Activated effector memory CD4-positive, alpha-beta T cell treated with Interleukin-2 at 50 U/mL for 16 hours (primary cell): ENCODE measurements at regions not wholly inside any gene's neighbourhood (a gene's known extent, or its start where the extent isn't known, plus 50 kb on each side); places are given as distances from the start of the nearest gene placed in this dataset.
"Not testable (repeated sequence)": the region's sequence is repeated elsewhere in the genome, so short reads cannot be mapped to it uniquely, and the experiment has no call there.

Experiments
- DNase-seq: peaks from one replicate; pipeline ENCODE4 v3.0.0-alpha.2; 2020

- DNase-seq = no peak
Measured at GRCh38 chr3:110910346-110910955, 161.2 kb upstream of the NECTIN3 start.

GRCh38 chr3:110918963-110919362 lies 152.7 kb upstream of the NECTIN3 start:
- DNase-seq = no peak

GRCh38 chr3:110925798-110926197 lies 145.8 kb upstream of the NECTIN3 start:
- DNase-seq = no peak

DNA sequence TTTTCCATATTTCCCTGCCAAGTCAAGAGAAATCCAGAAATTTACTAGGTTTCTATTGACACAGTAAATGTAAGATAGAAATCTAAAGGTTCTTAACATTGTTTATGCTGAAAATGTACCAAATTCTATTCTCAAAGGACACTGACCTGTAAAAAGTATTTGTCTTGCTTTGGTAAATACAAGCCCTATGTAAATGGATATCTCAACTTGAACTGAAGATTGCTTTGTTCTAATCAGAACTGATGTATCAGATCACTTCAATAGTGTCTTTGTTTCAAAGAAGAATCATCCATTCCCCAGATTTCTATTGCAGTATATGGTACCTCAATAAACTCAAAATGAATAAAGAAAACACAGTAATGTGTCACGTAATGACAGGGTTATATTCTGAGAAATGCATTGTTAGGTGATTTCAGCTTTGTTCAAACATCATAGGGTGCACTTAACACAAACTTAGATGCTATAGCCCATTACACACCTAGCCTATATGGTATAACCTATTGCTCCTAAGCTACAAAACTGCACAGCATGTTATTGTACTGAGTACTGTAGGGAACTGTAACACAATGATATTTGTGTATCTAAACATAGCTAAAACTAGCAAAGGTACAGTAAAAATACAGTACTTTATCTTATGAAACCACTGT lies 143.5 kb upstream of the NECTIN3 start:
- DNase-seq = no peak

- DNase-seq = no peak
Measured at GRCh38 chr3:110929816-110930215, 141.8 kb upstream of the NECTIN3 start.

GRCh38 chr3:110932567-110932966 lies 139.0 kb upstream of the NECTIN3 start:
- no peak for DNase-seq

GRCh38 chr3:110933821-110934426 lies 137.7 kb upstream of the NECTIN3 start:
- DNase-seq = no peak

GRCh38 chr3:110938629-110939028 lies 133.0 kb upstream of the NECTIN3 start:
- no peak for DNase-seq

DNA sequence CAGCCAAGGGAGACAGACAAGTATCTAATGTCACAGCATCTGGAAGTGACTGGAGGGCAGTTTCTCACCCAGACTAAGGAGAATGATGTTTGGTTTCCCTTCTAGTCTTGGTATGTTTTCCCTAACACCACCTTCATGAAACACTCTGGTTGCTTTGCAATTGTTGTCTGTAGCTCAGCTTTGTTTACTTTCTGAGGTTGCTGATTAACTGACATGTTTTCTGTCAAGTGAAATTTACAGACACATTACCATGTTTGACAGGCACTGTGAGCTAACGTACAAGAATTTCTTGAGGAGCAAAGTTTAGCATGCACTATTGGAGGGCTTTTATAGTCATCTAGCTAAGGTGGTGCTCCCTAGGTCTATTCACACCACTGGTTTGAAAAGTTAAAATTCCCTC lies 131.6 kb upstream of the NECTIN3 start:
- DNase-seq = no peak

DNA sequence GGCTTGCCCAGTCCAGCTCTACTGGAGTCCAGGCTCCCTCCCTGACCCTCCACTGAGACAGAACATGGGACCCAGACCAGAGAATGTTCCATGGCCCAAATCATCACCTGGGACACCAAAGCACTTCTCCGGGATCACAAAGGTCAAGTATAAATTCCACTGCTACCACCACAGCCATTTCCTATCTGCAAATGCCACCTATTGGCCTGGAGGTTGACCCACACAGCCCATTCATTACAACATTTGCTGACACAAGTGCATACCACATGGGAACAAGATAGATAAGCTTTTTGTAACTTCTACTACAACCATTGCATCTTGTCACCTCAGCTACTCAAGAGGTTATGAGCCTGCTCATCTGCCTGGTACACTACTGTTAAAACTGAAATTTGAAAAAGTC lies 126.8 kb upstream of the NECTIN3 start:
- no peak for DNase-seq

DNA sequence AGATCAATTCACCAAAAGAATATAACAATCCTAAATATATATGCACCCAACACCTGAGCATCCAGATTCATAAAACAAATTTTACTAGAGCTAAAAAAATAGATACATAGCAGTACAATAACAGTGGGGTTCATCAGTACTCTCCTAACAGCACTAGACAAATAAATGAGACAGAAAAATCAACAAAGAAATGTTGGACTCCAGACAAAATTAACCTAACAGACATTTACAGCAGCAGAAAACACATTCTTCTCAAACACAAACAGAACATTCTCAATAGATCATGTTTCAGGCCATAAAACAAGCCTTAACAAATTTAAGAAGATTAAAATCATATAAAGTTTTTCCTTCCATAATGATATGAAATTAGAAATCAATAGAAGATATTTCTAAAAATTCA lies 124.8 kb upstream of the NECTIN3 start:
- no peak for DNase-seq

DNA sequence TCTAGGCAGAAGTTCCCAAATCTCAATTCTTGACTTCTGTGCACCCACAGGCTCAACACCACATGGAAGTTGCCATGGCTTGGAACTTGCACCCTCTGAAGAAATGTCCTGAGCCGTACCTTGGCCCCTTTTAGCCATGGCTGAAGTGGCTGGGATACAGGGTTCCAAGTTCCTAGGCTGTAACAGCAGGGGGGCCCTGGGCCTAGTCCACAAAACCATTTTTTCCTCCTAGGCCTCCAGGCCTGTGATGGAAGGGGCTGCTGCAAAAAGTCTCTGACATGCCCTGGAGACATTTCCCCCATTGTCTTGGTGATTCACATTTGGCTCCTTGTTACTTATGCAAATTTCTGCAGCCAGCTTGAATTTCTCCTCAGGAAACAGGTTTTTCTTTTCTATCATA lies 122.4 kb upstream of the NECTIN3 start:
- not testable (repeated sequence) for DNase-seq

DNA sequence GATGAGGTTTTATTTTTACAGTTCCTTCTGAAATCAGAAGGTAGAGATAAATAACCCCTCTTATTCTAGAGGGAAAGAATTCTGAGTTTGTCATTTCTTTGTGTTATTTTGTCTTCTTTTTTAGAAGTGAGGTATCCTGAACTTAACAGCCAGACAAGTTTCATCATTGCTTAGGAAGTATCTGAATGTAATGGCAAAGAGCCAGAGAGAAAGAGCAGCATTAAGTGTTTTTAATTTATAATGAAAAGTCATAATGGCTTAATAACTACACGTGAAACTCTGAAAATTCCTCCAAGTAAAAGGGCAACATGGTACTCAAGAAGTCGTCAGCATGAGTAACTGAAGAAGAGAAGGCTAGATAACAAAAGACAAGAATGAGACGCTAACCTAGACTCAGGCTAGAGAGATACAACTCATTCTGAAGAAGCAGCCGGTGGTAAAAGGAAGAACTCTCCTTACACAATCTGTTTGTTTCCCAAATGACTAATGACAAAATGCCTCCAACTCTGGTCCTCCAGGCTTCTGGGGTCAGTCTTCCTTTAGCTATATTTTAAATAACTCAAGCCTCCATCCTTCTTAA lies 116.2 kb upstream of the NECTIN3 start:
- no peak for DNase-seq

- no peak for DNase-seq
Measured at GRCh38 chr3:110956081-110956480, 115.5 kb upstream of the NECTIN3 start.

DNA sequence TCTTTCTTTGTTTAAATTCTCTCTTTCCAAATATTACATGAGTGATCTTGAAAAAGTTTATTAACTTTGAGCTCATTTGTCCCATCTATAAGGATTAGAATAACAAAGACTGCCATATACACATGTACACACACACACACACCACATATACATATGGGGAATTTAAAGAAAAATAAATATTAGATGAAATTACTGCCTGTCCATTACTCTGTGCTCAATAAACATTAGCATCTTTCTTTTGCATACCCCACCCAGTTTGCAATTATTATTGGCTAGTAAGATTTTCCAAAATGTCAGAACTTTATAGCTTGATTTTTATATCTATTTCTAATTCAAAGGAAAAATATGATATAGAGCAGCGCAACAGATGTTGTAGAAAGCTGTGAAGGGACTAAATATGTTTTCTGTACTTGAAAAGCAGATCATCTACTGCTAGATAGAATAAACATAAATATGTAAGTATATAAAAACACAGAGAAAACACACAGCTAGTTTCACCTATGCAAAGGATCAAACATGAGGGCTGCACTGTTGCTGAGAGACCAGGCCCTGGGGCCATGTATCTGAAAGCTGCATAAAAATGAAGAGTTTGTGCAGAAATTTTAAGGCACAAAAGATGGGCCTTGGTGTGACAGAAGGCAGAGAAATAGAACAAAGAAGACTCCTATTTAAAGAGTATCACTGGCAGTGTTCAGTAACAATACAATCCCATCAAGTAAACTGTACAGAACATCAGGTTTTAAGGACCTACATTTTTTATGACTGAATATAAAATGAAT lies 114.2 kb upstream of the NECTIN3 start:
- no peak for DNase-seq

DNA sequence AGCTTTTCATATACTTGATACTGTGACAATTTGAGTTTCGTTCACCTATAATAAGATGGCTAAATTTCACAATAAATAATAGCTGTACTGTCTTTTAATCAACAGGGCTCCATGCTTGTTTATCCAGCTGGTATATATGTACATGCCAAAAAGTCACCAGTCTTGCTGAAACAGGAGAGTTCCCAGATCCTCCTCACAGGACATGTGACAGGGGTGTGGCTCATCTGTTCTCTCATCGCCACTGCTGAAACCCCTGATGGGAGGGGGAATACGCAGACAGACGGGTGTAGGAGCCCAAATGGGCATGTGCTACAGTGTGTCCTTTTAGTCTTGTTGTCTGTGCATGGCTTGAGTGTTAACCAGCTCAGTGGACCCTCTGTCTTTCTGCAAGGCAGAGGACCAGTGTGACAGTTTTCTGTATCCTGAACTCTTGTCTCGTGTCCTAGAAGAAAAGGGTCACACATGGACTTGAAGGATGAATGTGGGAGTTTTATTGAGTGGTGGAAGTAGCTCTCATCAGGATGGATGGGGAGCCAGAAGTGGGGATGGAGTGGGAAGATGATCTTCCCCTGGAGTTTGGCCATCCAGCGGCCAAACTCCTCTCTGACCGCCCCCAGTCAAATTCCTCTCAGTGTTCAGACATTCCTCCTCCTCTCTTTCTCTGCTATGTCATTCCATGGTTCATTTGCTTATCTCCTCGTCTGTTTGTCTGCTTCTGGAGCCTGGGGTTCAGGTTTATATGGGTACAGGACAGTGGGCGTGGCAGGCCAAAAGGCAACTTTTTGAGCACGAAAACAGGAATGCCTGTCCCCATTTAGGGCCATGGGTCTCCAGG lies 113.1 kb upstream of the NECTIN3 start:
- DNase-seq = no peak

DNA sequence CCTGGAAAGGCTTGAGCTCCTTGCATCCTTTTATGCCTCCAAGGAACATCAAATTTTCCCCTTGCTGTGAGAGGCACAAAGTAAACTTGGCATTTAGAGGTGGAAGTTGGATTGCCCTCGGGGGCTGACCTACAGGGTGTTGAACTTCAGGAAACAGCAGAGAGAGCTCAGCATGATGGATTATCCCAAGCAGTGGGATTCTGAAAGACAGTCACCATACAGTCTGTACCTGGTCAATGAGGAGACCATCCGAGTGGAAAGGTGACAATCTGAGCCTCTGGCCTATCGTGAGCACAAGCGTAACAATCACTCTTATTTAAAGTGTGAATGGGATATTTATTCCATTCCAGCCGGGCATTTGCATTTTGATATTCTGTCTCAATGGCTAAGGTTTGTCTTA lies 105.6 kb upstream of the NECTIN3 start:
- no peak for DNase-seq

DNA sequence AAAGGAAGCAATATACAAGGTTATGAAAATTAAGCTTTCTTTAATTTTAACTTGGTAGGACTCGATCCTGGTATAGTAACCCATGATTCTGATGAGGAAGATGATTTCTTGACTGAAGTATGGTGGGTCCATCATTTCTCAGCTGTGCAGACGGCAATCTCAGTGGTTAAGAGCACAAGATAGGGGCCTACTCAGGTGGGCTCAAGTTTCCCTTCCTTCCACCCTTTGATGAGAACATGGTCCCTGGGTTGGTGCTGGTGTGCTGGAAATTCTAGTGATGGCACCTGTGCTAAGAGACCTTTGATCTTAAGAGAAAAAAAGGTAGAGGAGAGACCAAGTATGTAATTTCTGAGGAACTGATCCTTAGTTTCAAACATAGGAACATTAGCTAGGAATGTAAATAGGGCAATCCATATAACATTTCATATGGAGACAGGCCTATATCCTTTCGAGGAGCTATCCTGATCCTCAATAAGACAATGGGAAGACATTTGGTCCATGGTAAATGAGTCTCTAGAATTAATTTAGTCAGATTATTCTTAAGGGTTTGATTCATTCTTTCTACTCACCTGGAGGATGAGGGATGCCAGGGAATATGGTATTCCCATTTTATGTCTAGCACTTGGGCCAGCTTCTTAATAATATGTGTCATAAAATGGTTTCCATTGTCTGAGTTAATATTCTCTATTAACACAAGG lies 104.5 kb upstream of the NECTIN3 start:
- no peak for DNase-seq

- no peak for DNase-seq
Measured at GRCh38 chr3:110968076-110968475, 103.5 kb upstream of the NECTIN3 start.

DNA sequence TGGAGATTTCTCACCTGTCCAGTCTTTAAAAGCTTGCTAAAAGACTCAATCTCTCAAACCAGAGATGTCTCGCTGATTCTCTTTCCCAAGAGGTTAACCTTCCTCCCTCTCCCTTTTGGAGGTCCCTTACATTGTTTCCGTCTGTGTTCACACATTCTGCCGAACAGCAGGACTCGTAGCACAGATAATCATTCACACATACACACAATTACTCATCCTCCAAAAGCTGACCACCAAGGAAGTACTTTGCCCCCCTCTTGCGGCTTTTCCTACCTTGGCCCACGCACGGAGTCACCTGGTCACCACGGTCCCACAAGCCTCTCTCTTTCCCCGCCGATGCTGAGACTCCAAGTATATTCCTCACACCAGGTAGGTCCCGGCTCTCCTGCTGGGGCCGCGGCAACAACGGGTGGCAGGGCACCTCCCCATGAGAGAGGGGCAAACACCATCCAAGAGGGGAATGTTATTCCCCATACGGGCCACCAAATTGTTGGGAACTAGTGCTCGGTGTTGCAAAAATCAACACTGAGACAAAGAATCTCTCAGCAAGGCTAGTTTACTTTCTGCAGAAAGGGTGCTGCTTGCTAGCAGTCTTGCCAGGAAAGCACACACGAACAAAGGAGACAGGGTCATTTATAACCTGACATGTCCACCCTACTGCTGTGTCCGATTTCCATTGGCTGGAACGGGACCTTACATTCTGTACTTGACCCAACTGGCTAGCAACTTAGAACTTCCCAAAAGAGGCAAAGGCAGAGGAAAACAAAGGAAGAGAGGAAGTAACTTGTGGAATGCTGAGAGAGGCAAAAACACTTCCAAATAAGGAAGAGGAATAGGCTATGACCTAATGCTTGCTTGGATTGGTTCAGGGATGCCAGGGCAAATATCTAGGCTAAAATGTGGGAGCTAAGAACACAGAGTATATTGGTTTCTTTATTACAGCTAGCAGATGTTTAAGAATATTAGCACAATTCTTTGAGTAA lies 102.1 kb upstream of the NECTIN3 start:
- DNase-seq = no peak
